HPDE6-E6E7 (cell line): ENCODE measurements at regions not wholly inside any gene's neighbourhood (a gene's known extent, or its start where the extent isn't known, plus 50 kb on each side); places are given as distances from the start of the nearest gene placed in this dataset.
A peak's percentile ranks its signal among the peaks of the same experiment; 100 is the strongest.
"Not testable (repeated sequence)": the region's sequence is repeated elsewhere in the genome, so short reads cannot be mapped to it uniquely, and the experiment has no call there.

ENCODE experiments used
- DNase-seq: peaks from one replicate; pipeline ENCODE4 v3.0.0; 2011; ENCODE audit warnings: missing footprints; ENCODE audit errors: extremely low spot score

GRCh38 chr16:63703612-63704011 is 1418.3 kb downstream of the CDH11 start:
- DNase-seq = no peak

- no peak for DNase-seq
These were observed 1418.8 kb downstream of the CDH11 start for GRCh38 chr16:63702981-63703590.

DNA sequence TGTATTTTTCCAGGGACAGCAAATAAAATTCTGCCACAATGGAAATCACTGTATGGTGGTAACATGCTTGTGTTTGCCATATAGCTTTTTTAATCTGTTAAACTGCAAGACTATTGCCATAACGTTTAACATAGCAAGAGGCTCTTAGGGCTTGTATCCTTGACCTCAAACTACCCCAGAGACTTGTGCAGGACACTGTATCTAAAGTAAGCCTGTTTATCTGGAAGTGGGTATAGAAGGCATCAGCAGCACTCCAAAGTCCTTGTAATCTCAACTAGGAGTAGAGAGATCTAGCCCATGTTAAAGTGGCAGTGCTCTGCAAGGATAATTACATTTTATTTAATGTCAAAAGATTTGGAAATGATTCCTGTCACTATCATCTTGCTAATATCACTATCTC is 1424.1 kb downstream of the CDH11 start:
- DNase-seq = no peak

DNA sequence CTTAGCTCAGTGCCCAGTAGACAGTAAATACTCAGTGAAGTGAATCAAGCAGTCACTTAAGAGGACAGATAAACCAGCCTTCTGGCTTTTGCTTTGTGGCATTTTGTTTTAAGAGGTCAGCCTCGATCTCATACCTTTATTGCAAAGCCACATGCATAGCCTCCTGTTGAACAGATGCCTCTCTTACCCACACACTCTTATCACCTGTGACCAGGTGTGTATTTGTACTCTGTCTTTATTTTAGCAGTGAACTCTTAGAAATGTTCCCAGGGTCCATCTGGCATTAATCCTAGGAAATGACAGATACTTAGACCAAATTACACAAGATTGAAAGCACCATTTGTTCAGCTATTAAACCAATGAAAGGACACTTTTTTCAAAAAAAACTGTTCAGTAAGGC is 1426.5 kb downstream of the CDH11 start:
- no peak for DNase-seq

- DNase-seq = no peak
These were observed 1430.9 kb downstream of the CDH11 start for GRCh38 chr16:63690961-63691360.

DNA sequence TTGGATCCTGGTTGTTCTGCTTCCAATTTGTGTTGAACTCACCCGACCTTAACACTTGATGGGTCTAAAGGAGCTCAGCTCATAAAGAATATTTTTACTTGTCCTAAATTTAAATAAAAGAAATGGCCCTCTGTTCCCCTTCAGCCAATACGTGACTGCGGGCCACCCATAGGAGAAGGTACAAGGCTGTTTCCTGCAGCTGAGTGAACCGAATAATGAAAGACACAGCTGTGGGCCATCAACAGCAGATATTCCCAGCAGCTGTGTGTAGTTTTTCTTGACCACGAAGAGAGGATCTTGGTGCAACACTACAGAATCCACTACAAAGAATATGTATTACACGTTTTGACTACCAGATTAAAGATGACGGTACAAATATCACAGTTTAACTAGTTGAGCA is 1431.6 kb downstream of the CDH11 start:
- no peak for DNase-seq

DNA sequence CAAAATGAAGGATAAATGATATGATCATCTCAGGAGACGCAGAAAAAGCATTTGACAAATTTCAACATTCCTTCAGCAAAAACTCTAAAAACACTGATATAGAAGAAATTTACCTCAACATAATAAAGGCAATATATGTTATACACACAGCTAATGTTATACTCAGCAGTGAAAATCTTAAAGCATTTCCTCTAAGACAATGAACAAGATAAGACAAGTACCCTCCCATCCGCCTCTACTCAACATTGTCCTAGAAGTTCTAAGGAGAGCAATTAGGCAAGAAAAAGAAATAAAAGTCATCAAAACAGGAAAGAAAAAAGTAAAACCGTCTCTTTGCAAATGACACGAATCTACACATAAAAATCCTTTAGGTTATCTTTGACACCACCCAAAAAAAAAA is 1432.8 kb downstream of the CDH11 start:
- DNase-seq = no peak

DNA sequence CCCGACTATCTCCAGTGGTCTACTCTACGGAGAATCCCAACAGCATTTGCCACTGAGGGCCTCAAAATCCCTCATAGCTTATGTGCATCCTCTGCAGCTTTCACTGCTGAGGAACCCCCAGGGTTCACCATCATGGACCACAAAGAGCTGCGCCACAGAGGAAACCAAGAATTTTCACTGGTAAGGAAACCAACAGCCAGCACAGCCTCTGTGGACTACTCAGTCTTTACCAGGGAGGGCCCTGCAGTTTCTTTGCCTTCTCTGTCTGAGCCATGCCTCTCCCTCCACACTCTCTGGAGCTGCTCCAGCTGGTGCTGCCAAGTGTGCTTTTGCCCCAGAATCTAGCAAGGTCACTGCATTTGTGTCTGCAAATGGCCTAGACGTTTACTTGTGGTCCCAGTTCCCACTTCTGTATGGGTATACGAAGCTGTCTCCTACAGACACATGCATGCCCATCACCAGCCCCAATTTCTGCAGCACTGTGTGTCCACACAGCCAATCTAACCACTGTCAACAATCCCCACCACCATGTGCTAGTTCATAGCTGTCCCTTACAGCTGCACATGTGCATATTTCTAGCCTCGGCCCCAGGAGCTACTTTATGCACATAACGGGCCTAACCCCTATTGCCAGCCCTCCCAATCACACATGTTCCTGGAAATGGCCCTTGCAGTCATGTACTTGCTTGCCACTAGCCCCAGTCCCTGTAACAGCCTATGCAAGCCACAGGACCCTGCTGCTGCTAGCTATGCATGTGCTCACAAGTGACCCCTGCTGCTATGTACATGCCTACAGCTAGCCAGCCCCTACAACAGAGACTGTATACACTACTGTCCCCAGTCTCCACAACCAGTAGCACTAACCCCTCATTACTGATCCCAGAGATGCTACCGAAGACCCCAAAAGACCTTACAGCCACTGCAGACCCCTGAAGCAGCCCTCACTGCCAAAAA is 1437.4 kb downstream of the CDH11 start:
- DNase-seq = no peak

GRCh38 chr16:63682844-63683243 is 1439.0 kb downstream of the CDH11 start:
- DNase-seq = no peak

GRCh38 chr16:63672493-63672892 is 1449.4 kb downstream of the CDH11 start:
- DNase-seq = no peak

GRCh38 chr16:63663155-63663554 is 1458.7 kb downstream of the CDH11 start:
- DNase-seq = no peak

GRCh38 chr16:63655846-63656245 is 1466.0 kb downstream of the CDH11 start:
- DNase-seq = peak; percentile 46

GRCh38 chr16:63653044-63653839 is 1468.6 kb downstream of the CDH11 start:
- DNase-seq = no peak

GRCh38 chr16:63652091-63652490 is 1469.8 kb downstream of the CDH11 start:
- DNase-seq = no peak

DNA sequence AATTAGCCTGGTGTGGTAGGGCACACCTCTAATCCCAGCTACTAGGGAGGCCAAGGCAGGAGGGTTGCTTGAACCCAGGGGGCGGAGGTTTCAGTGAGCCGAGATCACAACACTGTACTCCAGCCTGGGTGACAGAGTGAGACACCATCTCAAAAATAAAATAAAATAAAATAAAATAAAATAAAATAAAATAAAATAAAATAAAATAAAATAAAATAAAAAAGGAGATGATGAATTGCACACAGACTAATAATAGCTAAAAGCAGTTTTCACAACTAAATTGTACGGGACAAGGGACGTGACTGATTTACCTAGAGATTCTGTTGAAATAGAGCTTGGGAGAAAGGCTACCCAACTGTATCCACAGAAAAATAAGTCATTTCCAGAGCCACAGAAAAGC is 1471.3 kb downstream of the CDH11 start:
- no peak for DNase-seq

- DNase-seq = not testable (repeated sequence)
These were observed 1488.0 kb downstream of the CDH11 start for GRCh38 chr16:63633706-63634445.

DNA sequence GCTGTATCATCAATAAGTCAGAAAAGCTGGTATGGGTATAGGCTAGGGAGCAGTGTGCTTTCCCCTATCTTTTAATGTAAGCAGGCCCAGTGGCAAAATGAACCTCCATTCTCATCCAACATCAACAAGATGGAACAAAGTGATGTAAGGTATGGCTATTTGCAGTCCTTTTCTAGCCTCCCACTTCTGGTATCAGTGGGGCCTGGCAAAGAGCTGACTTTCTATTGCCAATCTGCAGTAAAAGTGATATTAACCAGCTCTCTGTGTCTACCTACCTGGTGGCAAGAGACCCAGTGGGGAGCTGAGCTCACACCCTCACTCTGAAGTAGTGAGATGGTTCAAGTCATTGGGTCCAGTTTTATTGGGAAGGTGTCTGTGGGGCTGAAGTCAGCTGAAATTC is 1492.6 kb downstream of the CDH11 start:
- DNase-seq = no peak

- DNase-seq = no peak
These were observed 1493.1 kb downstream of the CDH11 start for GRCh38 chr16:63628812-63629211.

DNA sequence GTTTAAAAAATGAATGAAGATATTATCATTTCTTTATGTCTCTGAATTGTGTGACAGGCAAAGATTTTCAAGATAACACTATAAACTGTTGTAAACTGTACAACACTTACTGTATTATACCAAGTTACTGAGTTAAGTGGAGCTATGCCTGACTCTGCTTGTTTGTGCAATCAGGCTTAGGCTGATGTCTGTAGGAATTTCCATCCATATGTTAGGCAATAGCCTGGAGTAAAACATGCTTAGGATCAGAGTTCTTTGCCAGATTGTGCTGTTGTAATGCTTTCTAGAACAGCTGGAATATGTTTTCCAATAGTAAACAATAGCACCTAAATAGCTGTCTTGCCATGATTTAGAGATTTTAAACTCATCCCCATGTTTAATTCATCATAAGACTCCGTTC is 1496.7 kb downstream of the CDH11 start:
- no peak for DNase-seq

DNA sequence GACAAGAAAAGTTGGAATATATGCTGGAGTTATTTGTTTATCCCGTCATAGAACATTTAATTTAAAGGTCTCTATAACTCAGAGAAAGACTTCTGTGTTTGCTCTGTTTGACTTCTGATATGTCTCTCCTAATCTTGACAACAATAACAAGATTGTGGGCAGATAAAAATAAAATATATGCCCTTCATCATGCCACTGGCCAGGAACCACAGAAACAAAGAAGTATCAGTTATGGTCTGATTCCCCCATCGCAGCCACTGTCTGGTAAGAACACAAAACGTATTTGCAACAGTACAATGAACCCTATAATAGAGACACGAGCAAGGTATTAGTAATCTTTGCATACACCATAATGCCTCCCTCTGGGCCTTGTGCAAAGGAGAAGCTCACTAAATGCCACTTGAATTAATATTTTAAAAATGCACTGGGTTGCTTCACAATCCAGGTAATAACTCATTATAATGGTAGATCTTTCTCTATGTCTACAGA is 1498.3 kb downstream of the CDH11 start:
- no peak for DNase-seq

DNA sequence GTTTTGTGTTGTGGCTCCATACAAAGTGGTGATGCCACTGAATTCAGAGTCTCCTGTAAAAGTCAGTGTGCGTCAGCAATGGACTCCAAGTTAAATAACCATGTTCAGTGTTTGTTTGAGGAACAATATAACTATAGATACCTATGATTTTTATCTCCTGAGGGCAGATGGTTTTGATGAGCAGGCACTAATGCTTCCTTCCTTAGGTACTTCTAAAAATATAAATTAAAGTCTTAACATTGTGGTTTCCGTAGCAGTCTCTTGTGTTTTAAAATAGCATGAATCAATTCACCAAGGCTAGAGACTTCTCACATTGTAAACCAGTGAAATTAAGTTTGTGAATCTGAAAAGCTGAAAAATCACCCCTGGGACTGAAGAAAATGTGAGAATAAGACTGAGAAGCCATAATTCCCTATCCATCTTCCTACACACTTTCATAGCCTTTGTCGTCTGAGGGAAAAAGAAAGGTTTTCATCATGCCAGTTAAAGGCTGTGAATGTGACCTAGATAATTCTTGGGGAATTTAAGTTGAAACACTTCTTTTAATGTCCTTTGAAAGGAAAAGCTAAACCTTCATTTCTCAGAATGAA is 1502.9 kb downstream of the CDH11 start:
- no peak for DNase-seq
